ENCODE measurements at regions not wholly inside any gene's neighbourhood (a gene's known extent, or its start where the extent isn't known, plus 50 kb on each side); places are given as distances from the start of the nearest gene placed in this dataset.

GRCh38 chr11:95494856-95495255, 263.9 kb upstream of the SESN3 start:
- no peak for DNase-seq (ENCODE audit: low read depth in 2 of 3, low spot score in 2 of 3)

GRCh38 chr11:95494167-95494566, 263.2 kb upstream of the SESN3 start:
- DNase-seq (ENCODE audit: low read depth in 2 of 3, low spot score in 2 of 3), result no peak

GRCh38 chr11:95490625-95491024, 259.6 kb upstream of the SESN3 start:
- DNase-seq (ENCODE audit: low read depth in 2 of 3, low spot score in 2 of 3), result no peak

- DNase-seq (ENCODE audit: low read depth in 2 of 3, low spot score in 2 of 3), result no peak
These were observed 256.9 kb upstream of the SESN3 start for GRCh38 chr11:95487938-95488337.

GRCh38 chr11:95487391-95487790, 256.4 kb upstream of the SESN3 start:
- DNase-seq (ENCODE audit: low read depth in 2 of 3, low spot score in 2 of 3), result no peak

GRCh38 chr11:95486979-95487378, 256.0 kb upstream of the SESN3 start:
- no peak for DNase-seq (ENCODE audit: low read depth in 2 of 3, low spot score in 2 of 3)

GRCh38 chr11:95486466-95486865, 255.5 kb upstream of the SESN3 start:
- DNase-seq (ENCODE audit: low read depth in 2 of 3, low spot score in 2 of 3), result no peak

GRCh38 chr11:95485115-95485900, 254.3 kb upstream of the SESN3 start:
- no peak for DNase-seq (ENCODE audit: low read depth in 2 of 3, low spot score in 2 of 3)

GRCh38 chr11:95483339-95483738, 252.3 kb upstream of the SESN3 start:
- DNase-seq (ENCODE audit: low read depth in 2 of 3, low spot score in 2 of 3), result no peak

- DNase-seq (ENCODE audit: low read depth in 2 of 3, low spot score in 2 of 3), result no peak
These were observed 247.0 kb upstream of the SESN3 start for GRCh38 chr11:95478003-95478402.

- no peak for DNase-seq (ENCODE audit: low read depth in 2 of 3, low spot score in 2 of 3)
These were observed 238.3 kb upstream of the SESN3 start for GRCh38 chr11:95469258-95469657.

- DNase-seq (ENCODE audit: low read depth in 2 of 3, low spot score in 2 of 3), result no peak
These were observed 235.4 kb upstream of the SESN3 start for GRCh38 chr11:95466416-95466815.

GRCh38 chr11:95465887-95466286, 234.9 kb upstream of the SESN3 start:
- DNase-seq (ENCODE audit: low read depth in 2 of 3, low spot score in 2 of 3), result no peak

GRCh38 chr11:95461858-95462257, 230.9 kb upstream of the SESN3 start:
- DNase-seq (ENCODE audit: low read depth in 2 of 3, low spot score in 2 of 3), result no peak

GRCh38 chr11:95461348-95461747, 230.3 kb upstream of the SESN3 start:
- DNase-seq (ENCODE audit: low read depth in 2 of 3, low spot score in 2 of 3), result no peak

GRCh38 chr11:95459291-95460042, 228.5 kb upstream of the SESN3 start:
- no peak for DNase-seq (ENCODE audit: low read depth in 2 of 3, low spot score in 2 of 3)

- no peak for DNase-seq (ENCODE audit: low read depth in 2 of 3, low spot score in 2 of 3)
These were observed 225.9 kb upstream of the SESN3 start for GRCh38 chr11:95456714-95457491.

- no peak for DNase-seq (ENCODE audit: low read depth in 2 of 3, low spot score in 2 of 3)
These were observed 224.4 kb upstream of the SESN3 start for GRCh38 chr11:95455228-95455970.

GRCh38 chr11:95453616-95454171, 222.7 kb upstream of the SESN3 start:
- no peak for DNase-seq (ENCODE audit: low read depth in 2 of 3, low spot score in 2 of 3)

GRCh38 chr11:95451682-95452081, 220.7 kb upstream of the SESN3 start:
- DNase-seq (ENCODE audit: low read depth in 2 of 3, low spot score in 2 of 3), result no peak
